Stimulated activated CD4-positive, alpha-beta T cell treated with anti-CD3 and anti-CD28 coated beads, Interleukin-2, amount 100 ng/mL, for 4 hours (primary cell): ENCODE measurements at regions not wholly inside any gene's neighbourhood (a gene's known extent, or its start where the extent isn't known, plus 50 kb on each side); places are given as distances from the start of the nearest gene placed in this dataset.

Experiments
- DNase-seq: peaks from one replicate; pipeline ENCODE4 v3.0.0-alpha.2; 2020; ENCODE audit warnings: low read depth

GRCh38 chr1:83574791-83575190 lies 424.1 kb downstream of the TTLL7 start:
- no peak for DNase-seq

GRCh38 chr1:83573776-83574175 lies 425.2 kb downstream of the TTLL7 start:
- no peak for DNase-seq

- DNase-seq = no peak
Observed at GRCh38 chr1:83571536-83571935, 427.4 kb downstream of the TTLL7 start.

GRCh38 chr1:83561346-83561745 lies 437.6 kb downstream of the TTLL7 start:
- DNase-seq = no peak

- no peak for DNase-seq
Observed at GRCh38 chr1:83559129-83559840, 439.6 kb downstream of the TTLL7 start.

GRCh38 chr1:83555871-83556270 lies 443.1 kb downstream of the TTLL7 start:
- no peak for DNase-seq

GRCh38 chr1:83554174-83554573 lies 444.8 kb downstream of the TTLL7 start:
- DNase-seq = no peak

GRCh38 chr1:83552820-83553219 lies 446.1 kb downstream of the TTLL7 start:
- no peak for DNase-seq

- DNase-seq = no peak
Observed at GRCh38 chr1:83548311-83548710, 450.6 kb downstream of the TTLL7 start.

GRCh38 chr1:83547901-83548300 lies 451.0 kb downstream of the TTLL7 start:
- DNase-seq = no peak

GRCh38 chr1:83546874-83547273 lies 452.1 kb downstream of the TTLL7 start:
- DNase-seq = no peak

- DNase-seq = no peak
Observed at GRCh38 chr1:83545066-83545862, 453.7 kb downstream of the TTLL7 start.

GRCh38 chr1:83543222-83543973 lies 455.5 kb downstream of the TTLL7 start:
- DNase-seq = no peak

- DNase-seq = no peak
Observed at GRCh38 chr1:83531521-83532309, 467.2 kb downstream of the TTLL7 start.

GRCh38 chr1:83530506-83530905 lies 468.4 kb downstream of the TTLL7 start:
- DNase-seq = no peak

GRCh38 chr1:83527987-83528386 lies 470.9 kb downstream of the TTLL7 start:
- no peak for DNase-seq

- DNase-seq = no peak
Observed at GRCh38 chr1:83520797-83521196, 478.1 kb downstream of the TTLL7 start.

- no peak for DNase-seq
Observed at GRCh38 chr1:83516369-83516768, 482.6 kb downstream of the TTLL7 start.

GRCh38 chr1:83515578-83516154 lies 483.3 kb downstream of the TTLL7 start:
- no peak for DNase-seq

GRCh38 chr1:83512373-83513193 lies 486.3 kb downstream of the TTLL7 start:
- DNase-seq = no peak
